ENCODE measurements at regions not wholly inside any gene's neighbourhood (a gene's known extent, or its start where the extent isn't known, plus 50 kb on each side); places are given as distances from the start of the nearest gene placed in this dataset.

DNA sequence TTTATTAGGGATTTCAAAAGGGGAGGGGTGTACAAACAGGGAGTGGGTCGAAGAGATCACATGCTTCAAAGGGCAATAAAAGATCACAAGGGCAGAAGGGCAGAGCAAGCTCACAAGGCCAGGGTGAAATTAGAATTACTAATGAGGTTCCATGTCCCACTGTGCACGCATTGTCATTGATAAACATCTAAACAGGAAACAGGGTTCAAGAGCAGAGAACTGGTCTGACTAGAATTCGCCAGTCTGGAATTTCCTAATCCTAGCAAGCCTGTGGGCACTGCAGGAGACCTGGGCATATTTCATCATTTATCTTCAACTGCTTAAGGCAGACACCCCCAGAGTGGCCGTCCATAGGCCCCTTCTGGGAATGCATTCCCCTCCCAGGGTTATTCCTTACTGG, 408.2 kb downstream of the ZNF804A start:
- no peak for TF ChIP-seq CTCF (IDR thresholded peaks at IDR 0.05)
- TF ChIP-seq POLR2A (IDR thresholded peaks at IDR 0.05), result no peak
